COLO668 (cell line): ENCODE measurements at regions not wholly inside any gene's neighbourhood (a gene's known extent, or its start where the extent isn't known, plus 50 kb on each side); places are given as distances from the start of the nearest gene placed in this dataset.
"Not testable (repeated sequence)": the region's sequence is repeated elsewhere in the genome, so short reads cannot be mapped to it uniquely, and the experiment has no call there.

Experiments
- DNase-seq: peaks from one replicate; lab custom pipeline; 2025; ENCODE audit not compliant: unreplicated experiment; lab: John Stamatoyannopoulos, UW

- DNase-seq: not testable (repeated sequence)
Observed at GRCh38 chr3:32042867-32043266, 61.3 kb downstream of the ZNF860 start.

- DNase-seq: peak; percentile 48
Observed at GRCh38 chr3:32045091-32045915, 61.1 kb upstream of the GPD1L start.

DNA sequence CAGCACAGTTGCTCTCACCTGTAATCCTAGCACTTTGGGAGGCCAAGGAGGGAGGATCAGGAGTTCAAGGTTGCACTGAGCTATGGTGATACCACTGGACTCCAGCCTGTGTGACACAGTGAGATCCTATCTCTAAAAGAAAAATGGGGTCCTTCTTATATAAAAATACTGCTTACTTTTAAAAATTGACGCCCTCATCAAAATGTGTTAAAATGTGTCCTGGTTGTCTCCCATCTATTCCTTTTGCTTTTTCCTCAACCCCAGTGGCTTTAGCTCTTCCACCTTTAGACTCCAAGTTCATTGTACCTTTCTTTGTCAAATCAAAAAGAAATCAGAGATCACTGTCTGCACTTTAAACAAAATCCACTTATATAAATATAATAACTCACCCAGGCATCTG is 60.3 kb upstream of the GPD1L start:
- no peak for DNase-seq

DNA sequence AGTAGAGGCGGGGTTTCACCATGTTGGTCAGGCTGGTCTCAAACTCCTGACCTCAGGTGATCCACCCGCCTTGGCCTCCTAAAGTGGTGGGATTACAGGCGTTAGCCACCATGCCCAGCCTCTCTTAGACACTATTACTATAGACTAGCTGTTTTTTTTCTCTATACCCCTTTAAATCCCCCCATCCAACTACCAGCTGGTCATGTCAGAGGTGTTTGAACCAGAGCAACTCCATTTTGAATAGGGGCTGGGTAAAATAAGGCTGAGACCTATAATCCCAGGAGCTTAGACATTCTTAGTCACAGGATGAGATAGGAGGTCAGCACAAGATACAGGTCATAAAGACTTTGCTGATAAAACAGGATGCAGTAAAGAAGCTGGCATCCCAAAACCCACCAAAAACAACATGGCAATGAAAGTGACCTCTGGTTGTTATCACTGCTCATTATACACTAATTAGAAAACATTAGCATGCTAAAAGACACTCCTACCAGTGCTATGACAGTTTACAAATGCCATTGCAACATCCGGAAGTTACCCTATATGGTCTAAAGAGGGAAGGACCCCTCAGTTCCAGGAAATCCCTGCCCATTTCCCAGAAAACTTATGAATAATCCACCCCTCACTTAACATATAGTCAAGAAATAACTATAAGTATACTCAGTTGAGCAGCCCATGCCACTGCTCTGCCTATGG is 57.8 kb upstream of the GPD1L start:
- no peak for DNase-seq

GRCh38 chr3:32049916-32050315 is 56.5 kb upstream of the GPD1L start:
- no peak for DNase-seq

- DNase-seq: not testable (repeated sequence)
Observed at GRCh38 chr3:32052230-32052629, 54.2 kb upstream of the GPD1L start.

- DNase-seq: not testable (repeated sequence)
Observed at GRCh38 chr3:32052851-32053250, 53.6 kb upstream of the GPD1L start.

DNA sequence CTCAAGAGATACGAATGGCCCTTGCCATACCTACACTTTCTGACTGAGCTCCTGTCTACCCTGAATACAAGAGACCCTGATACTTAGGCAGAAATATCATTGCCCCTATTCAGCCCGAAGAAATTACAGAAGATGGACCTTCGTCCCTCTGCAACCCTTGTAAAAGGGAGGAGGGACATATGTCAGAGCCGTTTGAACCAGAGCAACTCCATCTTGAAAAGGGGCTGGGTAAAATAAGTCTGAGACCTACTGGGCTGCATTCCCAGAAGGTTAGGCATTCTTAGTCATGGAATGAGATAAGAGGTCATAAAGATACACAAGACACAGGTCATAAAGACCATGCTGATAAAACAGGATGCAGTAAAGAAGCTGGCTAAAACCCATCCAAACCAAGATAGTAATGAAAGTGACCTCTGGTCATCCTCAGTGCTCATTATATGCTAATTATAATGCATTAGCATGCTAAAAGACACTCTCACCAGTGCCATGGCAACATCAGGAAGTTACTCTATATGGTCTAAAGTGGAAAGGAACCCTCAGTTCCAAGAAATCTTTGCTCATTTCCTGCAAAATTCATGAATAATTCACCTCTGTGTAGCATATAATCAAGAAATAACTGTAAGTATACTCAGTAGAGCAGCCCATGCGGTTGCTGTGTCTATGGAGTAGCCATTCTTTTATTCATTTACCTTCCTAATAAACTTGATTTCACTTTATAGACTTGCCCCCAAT is 49.7 kb upstream of the GPD1L start:
- DNase-seq: no peak
